Nucleus accumbens (tissue), 56 donors: ENCODE measurements at regions not wholly inside any gene's neighbourhood (a gene's known extent, or its start where the extent isn't known, plus 50 kb on each side); places are given as distances from the start of the nearest gene placed in this dataset.
"Not testable (repeated sequence)": the region's sequence is repeated elsewhere in the genome, so short reads cannot be mapped to it uniquely, and the experiment has no call there.

Source experiments
- DNase-seq, 56 donors: peaks; one replicate each; lab custom pipeline; 2025; lab: John Stamatoyannopoulos, UW

- not testable (repeated sequence) for DNase-seq
Measured at GRCh38 chr1:149695066-149695465, 87.4 kb upstream of the FCGR1A start.

- DNase-seq = not testable (repeated sequence)
Measured at GRCh38 chr1:149700220-149700619, 82.3 kb upstream of the FCGR1A start.

- not testable (repeated sequence) for DNase-seq
Measured at GRCh38 chr1:149700677-149701567, 81.6 kb upstream of the FCGR1A start.

- peak in 36 of 56 donors; percentile 9 to 89 (median 50) for DNase-seq
Measured at GRCh38 chr1:149708192-149708853, 74.2 kb upstream of the FCGR1A start.

DNA sequence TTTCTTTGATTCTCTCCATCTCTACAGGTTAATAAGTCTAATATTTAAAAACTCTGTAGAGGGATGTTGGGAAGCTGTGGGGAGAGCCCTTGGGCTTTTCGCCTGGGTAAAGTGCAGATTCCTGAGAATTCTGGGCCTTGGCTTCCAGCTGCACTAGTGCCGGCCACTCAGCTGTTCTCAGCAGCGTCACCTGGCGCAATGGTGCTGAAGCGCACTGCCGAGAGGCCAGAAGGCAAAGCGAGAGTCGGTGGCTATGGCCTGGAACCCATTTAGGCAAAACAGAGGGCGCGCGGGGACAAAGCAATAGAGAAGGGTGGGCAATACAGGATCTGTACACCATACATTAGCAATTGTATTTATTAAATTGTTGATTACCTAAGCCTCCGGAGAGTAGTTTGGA is 70.8 kb upstream of the FCGR1A start:
- DNase-seq = not testable (repeated sequence)

DNA sequence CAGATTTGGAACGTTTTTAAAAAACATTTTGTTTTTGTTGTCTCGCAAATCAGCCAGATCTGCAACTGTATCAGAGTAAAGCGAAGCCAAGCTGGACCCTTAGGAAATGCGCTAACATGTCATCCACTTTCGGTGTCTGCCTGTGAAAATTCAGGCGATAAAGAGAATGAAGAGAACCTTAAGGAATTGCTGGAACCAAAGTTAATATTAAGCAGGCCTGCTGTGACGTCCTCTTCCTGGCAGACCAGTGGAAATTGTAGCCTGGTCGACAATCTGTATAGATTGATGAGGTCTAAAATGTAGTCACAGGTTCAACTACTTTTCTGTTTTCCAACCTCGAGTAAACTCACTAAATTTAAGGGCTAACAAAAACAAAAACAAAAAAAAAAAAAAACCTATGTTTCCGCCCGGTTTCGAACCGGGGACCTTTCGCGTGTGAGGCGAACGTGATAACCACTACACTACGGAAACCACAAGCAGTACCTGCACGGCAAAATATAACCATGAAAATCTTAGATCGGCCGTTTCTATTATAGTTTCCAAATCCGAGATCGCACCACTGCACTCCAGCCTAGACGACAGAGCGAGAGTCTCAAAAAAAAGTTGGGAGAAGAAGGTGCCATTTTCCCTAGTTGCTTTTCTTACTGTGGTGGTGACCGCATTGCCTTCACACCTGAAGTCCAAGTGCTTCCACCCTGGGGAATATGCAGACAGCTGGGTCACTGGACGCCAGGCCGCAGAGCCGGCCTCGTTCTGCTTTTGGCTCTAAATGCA is 70.2 kb upstream of the FCGR1A start:
- DNase-seq = peak in 21 of 56 donors; percentile 0 to 58 (median 11)

GRCh38 chr1:149713513-149713912 is 69.0 kb upstream of the FCGR1A start:
- not testable (repeated sequence) for DNase-seq

DNA sequence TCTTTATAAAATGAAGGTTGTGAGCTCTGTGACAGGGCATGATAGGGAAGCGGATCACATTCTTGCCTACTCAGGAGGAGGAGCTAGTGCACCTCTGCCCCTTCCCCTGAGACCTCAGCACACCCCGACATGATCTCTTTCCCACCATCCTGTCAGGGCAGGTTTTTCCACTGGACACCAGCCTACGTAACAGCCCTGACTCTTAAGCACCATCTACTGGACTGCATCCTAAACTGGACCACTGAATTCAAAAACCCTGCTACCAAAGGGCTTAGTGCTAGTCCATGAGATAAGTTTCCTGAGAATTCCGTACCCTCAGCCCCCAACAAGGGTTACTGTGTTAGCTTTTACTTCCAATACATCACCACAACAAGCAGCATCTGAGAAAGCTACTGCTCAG is 68.5 kb upstream of the FCGR1A start:
- not testable (repeated sequence) for DNase-seq

DNA sequence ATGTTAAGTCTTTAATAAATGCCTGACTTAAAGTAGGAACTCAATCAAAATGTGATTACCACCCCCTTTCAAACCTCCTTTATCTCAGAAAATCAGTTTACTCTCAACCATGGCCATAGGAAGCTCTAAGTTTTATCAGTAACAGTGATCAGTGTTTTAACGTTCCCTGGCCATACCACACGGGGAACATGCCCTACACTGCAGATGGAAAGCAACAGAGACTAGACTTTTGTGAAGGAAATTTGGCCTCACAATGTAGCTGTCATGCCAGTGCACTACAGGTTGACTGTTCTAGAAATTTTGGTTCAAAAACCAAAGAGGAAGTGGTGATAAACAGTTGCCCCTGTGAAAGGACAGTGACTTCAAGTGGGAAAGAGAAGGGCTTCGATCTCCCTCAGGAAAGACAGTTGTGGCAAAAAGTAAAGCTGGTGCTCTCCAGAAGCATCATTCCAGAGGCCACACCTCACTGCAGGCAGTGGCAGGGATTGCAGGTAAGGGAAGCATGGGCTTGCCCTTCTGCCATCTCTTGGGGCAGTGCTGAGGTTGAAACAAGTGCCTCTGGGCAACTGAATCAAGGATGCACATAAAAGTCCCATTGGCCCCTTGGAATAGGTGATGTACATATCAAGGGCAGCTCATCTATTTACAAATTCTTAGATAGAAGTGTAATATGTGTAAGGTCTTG is 57.7 kb upstream of the FCGR1A start:
- not testable (repeated sequence) for DNase-seq

GRCh38 chr1:149726688-149727087 is 55.8 kb upstream of the FCGR1A start:
- DNase-seq = not testable (repeated sequence)

- DNase-seq = not testable (repeated sequence)
Measured at GRCh38 chr1:149728598-149728997, 53.9 kb upstream of the FCGR1A start.
